Inferior parietal cortex (tissue), 1 donor: ENCODE measurements at regions not wholly inside any gene's neighbourhood (a gene's known extent, or its start where the extent isn't known, plus 50 kb on each side); places are given as distances from the start of the nearest gene placed in this dataset.
"Not testable (repeated sequence)": the region's sequence is repeated elsewhere in the genome, so short reads cannot be mapped to it uniquely, and the experiment has no call there.

ENCODE experiments used
- DNase-seq: peaks from one replicate; pipeline ENCODE4 v3.0.0-alpha.2; 2016; ENCODE audit errors: extremely low spot score

GRCh38 chr5:57893926-57894325 is 411.3 kb upstream of the ACTBL2 start:
- DNase-seq: no peak

DNA sequence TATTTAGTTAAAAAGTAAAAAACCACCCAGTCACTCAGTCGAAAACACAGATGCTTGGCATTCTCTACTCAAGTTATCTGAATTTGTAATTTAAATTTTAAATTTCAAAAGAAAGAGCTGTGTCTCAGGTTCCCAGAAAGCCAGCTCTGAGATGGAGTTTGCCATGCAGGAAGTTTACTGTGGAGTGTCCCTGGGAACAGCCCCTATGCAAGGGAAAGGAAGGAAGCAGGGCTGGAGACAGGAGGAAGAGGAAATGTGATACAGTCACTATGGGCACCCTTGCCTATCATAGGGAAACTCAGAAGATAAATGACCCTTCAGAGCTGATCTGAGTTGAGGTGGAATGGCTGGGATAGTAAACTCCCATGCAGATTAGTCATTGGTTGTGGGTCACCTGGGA is 408.8 kb upstream of the ACTBL2 start:
- no peak for DNase-seq

DNA sequence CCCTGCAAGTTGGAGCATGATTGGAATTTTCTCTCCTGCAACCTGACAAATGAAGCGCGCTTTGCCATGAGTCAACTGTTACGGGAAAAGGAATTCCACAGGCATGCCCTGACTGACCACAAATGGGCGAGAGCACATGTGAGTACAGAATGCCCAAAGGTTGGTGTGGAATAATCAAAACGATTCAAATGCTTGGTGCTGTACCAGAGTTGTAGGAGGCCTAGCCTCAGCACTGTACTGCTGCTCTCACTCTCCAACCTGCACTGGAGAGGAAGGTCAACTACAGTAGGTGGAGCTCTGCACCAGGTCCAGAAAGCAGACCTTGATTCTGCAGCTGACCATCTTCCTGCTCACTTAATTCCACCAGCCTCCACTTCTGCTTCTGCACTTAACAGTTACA is 406.9 kb upstream of the ACTBL2 start:
- DNase-seq: no peak

DNA sequence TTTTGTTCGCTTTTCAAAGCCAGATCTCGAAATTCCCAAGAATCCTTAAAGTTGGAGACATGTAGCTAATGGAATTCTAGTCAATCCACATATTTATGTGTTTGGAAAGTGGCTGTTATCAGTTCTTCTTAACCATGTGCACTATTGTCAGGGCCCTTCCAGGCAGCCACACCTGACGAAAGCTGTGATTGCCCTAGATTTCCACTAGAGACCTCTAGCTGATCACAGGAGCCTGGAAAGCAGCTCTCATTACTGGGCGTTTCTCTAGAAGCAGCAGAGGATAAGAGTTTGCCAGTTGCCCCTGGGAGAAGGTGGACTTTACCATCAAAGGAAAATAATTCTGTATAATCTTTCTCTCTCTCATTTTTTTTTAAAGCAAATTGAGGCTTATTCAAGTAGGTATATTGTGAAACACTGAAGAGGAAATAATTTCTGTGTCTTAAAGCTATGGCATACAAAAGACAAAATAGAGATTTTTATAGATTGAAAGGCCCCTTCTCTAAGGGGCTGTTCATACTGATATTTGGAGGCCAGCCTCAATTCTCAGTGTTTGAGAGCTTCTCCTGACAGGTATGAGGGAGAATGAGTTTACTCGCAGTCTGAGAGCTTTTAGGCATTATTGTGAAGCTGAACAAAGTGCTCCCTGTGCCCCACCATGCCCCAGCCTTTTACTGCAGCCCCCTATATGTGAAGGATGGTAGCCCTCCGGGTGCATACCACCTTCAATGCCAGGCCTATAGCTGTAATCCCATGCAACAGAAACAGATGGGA is 405.4 kb upstream of the ACTBL2 start:
- DNase-seq: peak; percentile 45

DNA sequence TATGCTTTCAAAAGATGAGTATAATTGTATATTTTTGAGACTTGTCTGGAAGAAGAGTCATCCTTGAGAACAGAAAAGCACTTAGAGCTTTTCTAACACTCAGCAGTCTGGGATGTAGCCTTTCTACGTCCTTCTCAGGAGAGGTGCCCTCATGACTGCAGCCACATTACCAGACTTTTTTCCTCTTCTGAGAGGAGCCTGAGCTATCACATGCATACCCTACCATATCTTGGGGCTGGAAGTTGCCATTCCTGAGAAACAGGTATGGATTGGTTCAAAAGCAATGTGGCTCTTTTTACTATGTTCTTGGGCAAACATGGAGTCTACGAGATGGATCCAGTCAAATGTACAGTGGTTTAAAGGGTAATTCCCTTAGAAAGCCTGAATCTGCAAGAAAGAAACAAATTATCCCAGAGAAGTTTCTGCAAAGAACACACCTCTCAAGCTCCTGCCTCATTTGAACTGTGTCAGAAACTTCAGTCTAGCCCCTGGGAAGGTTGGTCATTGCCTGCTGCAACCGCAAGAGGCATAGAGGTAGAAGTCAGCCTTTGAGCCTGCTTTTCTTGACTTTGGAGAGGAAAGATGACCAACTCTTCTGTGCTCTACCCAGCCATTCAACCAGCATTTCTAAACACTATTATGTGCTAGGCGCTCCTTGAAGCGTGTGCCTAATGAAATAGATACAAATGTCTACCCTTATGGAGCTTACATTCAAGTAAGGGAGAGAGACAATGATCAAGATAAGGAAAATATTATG is 401.9 kb upstream of the ACTBL2 start:
- no peak for DNase-seq

DNA sequence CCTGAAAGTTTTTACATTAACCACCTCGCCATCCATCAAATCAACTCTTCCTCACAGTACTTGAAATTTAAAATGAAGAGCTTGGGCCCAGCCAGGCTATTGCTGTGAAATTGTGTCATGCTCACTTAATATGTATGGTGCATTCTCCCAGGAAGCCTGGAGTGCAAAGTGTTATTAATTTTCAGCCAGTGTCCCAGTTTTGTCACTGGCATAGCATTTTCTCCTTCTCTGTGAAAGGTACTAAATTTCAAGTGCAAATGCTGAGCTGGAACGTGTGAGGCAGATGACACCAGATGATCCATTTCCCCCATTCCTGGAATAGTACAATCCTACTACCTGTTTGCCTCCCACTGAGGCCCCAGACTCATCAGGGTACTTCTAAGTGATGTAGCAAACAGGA is 397.6 kb upstream of the ACTBL2 start:
- no peak for DNase-seq

DNA sequence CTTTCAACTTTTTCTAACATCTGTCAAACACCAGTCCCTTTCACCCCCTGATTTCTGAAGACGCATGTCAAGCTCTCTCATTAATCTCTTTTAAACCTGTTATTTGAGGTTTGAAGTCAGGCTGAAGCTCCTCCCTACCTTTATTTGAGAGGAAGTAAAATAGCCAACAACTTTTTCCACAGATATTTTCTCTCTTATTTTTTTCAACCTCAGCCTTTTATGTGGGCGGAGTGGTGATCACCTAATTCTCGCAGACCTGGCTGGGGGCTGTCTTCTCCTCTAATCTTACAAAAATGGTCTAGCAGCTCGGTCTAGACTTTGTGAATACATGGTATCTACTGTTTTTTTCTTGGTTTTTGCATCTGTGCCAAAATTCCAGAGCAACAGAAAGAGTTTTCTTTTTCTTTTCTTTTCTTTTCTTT is 395.7 kb upstream of the ACTBL2 start:
- DNase-seq: no peak

GRCh38 chr5:57871496-57871895 is 388.9 kb upstream of the ACTBL2 start:
- DNase-seq: no peak

DNA sequence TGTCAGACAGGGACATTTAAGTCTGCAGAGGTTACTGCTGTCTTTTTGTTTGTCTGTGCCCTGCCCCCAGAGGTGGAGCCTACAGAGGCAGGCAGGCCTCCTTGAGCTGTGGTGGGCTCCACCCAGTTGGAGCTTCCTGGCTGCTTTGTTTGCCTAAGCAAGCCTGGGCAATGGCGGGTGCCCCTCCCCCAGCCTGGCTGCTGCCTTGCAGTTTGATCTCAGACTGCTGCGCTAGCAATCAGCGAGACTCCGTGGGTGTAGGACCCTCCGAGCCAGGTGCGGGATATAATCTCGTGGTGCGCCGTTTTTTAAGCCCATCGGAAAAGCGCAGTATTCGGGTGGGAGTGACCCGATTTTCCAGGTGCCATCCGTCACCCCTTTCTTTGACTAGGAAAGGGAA is 387.7 kb upstream of the ACTBL2 start:
- DNase-seq: not testable (repeated sequence)

GRCh38 chr5:57863661-57864060 is 381.1 kb upstream of the ACTBL2 start:
- no peak for DNase-seq

GRCh38 chr5:57862942-57863341 is 380.3 kb upstream of the ACTBL2 start:
- DNase-seq: peak; percentile 43

DNA sequence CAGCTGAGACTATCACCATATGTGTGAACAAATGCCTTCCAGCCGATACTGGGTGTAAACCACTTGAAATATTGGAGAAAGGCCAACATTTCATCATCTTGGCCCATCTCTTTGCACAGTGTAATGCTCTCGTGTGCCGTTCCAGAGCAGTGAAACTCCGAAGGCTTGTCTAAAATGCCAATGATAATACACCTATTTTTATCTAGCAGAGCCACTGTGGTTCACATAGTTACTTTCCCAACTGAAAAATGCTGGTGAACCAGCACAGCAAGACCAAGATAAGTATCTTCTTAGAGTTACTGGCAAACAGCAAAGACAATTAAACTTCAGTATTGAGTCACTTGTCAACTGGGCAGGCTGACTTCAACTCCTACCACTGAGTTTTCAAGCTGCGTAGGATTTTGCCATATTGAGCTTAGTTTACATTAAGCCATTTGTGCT is 379.9 kb upstream of the ACTBL2 start:
- DNase-seq: peak; percentile 47

- DNase-seq: no peak
Measured at GRCh38 chr5:57859626-57860025, 377.0 kb upstream of the ACTBL2 start.

DNA sequence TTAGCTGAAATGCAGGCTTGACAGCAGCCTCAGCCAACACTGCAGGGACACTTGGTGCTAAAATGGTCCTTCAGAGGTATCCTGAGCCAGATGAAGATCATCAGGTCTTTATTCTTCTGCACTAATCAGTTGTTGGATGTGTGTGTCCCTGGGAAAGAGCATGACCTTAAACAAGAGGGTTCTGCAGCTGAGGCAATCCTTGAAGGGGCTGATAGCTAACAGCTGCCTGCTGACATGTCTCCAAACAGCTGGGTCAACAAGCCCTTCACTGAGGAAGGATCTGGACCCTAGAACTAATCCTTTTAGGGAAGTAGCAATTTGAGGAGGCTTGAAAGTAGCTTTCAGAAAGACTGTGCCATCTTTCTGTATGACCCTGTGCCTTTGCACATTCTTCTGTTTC is 376.3 kb upstream of the ACTBL2 start:
- DNase-seq: no peak

GRCh38 chr5:57857696-57858095 is 375.1 kb upstream of the ACTBL2 start:
- no peak for DNase-seq

DNA sequence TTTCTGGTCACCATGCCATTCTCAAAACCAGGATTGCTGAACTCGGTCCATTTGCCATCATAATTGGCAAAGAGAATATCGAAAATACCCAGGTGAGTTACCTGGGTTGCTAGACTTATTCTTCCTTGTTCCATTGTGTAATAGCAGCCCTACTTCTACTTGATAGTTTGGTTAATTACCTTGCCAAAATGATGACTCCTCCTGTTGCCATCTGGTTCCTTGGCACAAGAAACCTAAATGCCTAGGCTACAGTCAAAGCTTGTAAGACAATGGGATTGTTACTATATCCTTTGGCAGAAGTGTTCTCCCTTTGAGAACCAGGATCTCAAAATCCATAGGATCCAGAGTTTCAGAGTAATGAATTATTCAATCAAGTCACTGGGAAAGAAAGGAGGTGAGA is 373.2 kb upstream of the ACTBL2 start:
- DNase-seq: no peak

DNA sequence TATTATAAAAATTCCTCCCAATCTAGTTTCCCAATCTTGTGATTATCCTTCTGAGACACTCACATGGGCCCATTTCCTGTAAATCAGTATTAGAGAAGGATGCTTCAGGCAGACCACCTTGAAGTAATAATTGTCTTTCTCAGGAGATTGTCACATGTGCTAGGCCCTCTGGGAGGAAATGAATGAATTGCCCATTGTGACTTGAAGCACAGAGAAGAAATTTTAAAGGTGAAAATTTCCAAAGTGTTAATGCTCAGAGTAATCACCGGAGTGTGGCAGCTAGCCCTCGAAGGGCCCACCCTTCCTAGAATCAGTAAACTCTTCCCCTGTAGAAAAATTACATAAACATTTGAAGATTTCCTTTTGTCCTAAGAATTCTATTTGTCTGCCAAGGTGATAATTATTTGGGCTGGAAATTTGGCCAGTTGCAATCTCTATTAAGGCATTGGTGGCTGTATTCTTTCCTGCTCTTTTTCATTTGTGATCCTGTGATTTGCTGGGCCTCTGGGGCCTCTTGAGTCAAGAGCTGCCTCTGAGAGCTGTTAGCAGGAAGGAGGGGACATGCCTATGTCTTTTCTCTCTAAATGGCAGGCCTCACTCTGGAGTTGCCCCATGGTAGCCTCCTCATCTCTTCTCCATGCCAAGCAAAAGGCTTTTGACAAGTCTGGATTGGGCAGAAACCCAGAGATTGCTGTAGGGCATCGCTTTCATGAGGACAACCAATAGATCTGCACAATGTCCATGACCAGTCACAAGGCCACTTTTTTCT is 371.5 kb upstream of the ACTBL2 start:
- DNase-seq: no peak

DNA sequence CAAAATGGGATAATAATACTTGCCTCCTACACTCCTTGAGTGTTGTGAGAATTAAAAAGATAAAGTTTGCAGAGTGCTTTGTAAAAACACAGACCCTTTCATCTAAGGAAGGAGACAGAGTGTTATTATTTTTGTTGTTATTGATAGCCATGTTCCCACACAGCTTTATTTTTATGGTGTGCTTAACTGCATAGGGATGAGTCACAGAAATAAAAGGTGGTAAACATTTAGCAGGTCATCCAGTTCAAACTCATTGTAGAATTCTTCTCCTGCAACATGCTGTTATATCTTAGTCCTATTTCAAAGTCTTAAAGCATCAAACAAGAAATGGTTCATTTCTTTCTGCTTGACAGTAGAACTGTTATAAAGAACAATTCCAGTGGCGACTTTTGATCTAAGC is 367.5 kb upstream of the ACTBL2 start:
- DNase-seq: no peak

GRCh38 chr5:57845025-57845424 is 362.4 kb upstream of the ACTBL2 start:
- no peak for DNase-seq

DNA sequence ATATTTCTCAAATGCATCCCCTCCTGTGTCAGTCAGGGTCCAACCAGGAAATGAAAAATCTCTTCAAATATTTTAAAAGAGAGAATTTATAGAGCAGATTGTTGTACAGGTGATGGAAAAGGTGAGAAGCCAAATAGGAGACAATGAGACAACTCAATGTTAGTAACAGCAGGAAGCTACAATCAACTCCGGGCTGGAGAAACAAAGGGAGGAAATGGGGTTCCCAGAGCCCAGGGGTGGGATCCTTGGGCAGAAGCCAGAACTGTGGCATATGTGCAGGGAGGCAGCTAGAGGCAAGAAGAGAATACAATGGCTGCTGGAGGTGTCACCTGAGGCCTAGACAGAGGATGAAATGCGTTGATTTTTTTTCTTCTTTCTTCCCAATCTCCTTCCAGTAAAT is 361.8 kb upstream of the ACTBL2 start:
- no peak for DNase-seq

GRCh38 chr5:57843059-57843367 is 360.4 kb upstream of the ACTBL2 start:
- DNase-seq: no peak

- no peak for DNase-seq
Measured at GRCh38 chr5:57842364-57843058, 359.9 kb upstream of the ACTBL2 start.
